ENCODE measurements at regions not wholly inside any gene's neighbourhood (a gene's known extent, or its start where the extent isn't known, plus 50 kb on each side); places are given as distances from the start of the nearest gene placed in this dataset.

DNA sequence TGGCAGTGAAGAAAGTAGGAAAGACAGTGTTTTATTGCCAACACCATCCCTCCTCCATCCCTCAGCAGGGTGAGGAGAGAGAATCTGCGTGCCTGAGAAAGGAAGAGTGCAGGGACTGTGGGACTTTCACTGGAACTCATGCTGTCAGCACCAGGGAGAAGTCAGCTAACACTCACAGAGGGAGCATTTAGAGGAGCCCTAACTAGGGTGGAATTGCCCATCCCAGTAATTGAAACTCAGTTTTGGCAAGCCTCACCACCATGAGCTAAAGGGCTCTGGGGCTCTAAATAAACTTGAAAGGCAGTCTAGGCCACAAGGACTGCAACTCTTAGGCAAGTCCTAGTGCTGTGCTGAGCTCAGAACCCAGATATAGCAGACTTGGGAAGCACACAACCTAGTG lies 622.3 kb downstream of the SEMA5A start:
- intact Hi-C loops (cut with DNase I; ENCODE audit: low total_unique reads), result loop anchor here (5.0 kb wide), 1 partner anchor 484 kb away; no protein-coding TSS in a partner anchor
- TF ChIP-seq, protein P1, sequence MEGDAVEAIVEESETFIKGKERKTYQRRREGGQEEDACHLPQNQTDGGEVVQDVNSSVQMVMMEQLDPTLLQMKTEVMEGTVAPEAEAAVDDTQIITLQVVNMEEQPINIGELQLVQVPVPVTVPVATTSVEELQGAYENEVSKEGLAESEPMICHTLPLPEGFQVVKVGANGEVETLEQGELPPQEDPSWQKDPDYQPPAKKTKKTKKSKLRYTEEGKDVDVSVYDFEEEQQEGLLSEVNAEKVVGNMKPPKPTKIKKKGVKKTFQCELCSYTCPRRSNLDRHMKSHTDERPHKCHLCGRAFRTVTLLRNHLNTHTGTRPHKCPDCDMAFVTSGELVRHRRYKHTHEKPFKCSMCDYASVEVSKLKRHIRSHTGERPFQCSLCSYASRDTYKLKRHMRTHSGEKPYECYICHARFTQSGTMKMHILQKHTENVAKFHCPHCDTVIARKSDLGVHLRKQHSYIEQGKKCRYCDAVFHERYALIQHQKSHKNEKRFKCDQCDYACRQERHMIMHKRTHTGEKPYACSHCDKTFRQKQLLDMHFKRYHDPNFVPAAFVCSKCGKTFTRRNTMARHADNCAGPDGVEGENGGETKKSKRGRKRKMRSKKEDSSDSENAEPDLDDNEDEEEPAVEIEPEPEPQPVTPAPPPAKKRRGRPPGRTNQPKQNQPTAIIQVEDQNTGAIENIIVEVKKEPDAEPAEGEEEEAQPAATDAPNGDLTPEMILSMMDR (IDR thresholded peaks at IDR 0.05), result no peak
- TF ChIP-seq POLR2A (IDR thresholded peaks at IDR 0.05), result no peak
- whole genome bisulfite sequencing, 2 donors, result 27 to 64% methylated on average over 1 of the region's 1 CpG
- DNase-seq (ENCODE audit: low spot score in 2 of 2), result no peak
- H3K4me3 ChIP-seq (ENCODE audit: low read depth, poor library complexity, severe bottlenecking), result no peak overlapping the region

- TF ChIP-seq POLR2A (IDR thresholded peaks at IDR 0.05), result no peak
- TF ChIP-seq, protein P1 (IDR thresholded peaks at IDR 0.05), result no peak
- no peak for DNase-seq (ENCODE audit: low spot score in 2 of 2)
- intact Hi-C loops (cut with DNase I; ENCODE audit: low total_unique reads), result loop anchor here (5.0 kb wide), 1 partner anchor 483 kb away; no protein-coding TSS in a partner anchor
- H3K4me3 ChIP-seq (ENCODE audit: low read depth, poor library complexity, severe bottlenecking), result no peak overlapping the region
- 68 to 85% methylated on average over 3 of the region's 3 CpGs for WGBS, 2 donors
Observed at GRCh38 chr5:8924054-8924793, 621.7 kb downstream of the SEMA5A start.

DNA sequence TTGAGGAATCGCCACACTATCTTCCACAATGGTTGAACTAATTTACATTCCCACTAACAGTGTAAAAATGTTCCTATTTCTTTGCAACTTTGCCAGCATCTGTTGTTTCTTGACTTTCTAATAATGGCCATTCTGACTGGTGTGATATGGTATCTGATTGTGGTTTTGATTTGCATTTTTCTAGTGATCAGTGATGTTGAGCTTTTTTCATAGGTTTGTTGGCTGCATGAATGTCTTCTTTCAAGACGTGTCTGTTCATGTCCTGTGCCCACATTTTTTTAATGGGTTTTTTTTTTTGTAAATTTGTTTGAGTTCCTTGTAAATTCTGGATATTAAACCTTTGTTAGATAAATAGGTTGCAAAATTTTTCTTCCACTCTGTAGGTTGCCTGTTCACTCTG lies 615.9 kb downstream of the SEMA5A start:
- DNase-seq (ENCODE audit: low spot score in 2 of 2), result no peak
- 53 to 82% methylated on average over 2 of the region's 2 CpGs for WGBS, 2 donors
- TF ChIP-seq POLR2A (IDR thresholded peaks at IDR 0.05), result no peak
- TF ChIP-seq, protein P1 (IDR thresholded peaks at IDR 0.05), result no peak
- H3K4me3 ChIP-seq (ENCODE audit: low read depth, poor library complexity, severe bottlenecking), result no peak overlapping the region
- intact Hi-C loops (cut with DNase I; ENCODE audit: low total_unique reads), result no loop called here

DNA sequence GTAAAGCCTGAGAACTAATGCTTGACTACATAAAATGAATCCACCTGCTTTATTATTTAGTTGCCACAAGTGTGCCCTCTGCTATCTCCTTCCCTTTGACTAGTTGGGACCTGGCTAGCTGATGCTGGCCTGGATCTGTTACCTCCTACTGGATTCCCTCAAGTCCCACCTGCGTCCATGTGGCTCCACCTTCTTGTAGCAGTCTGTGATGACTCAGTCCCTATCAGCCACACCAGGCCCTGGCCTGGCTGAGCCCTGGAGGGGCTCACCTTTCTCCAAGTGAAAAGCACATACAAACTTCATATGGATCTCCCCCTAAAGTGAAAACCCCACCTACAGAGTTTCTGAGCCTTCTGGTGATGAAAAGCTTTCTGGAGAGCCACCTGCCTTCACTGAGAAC lies 611.4 kb downstream of the SEMA5A start:
- WGBS, 2 donors, result 56 to 58% methylated on average over 1 of the region's 1 CpG
- TF ChIP-seq, protein P1 (IDR thresholded peaks at IDR 0.05), result no peak
- TF ChIP-seq POLR2A (IDR thresholded peaks at IDR 0.05), result no peak
- no peak for DNase-seq (ENCODE audit: low spot score in 2 of 2)
- intact Hi-C loops (cut with DNase I; ENCODE audit: low total_unique reads), result no loop called here
- H3K4me3 ChIP-seq (ENCODE audit: low read depth, poor library complexity, severe bottlenecking), result no peak overlapping the region

DNA sequence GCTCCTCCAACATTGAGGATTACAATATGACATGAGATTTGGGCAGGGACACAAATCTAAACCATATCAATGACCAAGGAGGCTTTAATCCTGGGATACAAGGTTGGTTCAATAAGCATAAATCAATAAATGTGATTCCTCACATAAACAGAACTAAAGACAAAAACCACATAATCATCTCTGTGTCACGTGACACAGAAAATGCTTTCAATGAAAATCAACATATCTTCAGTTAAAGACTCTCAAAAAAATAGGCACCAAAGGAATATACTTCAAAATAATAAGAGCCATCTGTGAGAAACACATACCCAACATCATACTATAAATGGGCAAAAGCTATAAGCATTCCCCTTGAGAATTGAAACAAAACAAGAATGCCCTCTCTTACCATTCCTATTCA lies 604.9 kb downstream of the SEMA5A start:
- DNase-seq (ENCODE audit: low spot score in 2 of 2), result no peak
- H3K4me3 ChIP-seq (ENCODE audit: low read depth, poor library complexity, severe bottlenecking), result no peak overlapping the region
- TF ChIP-seq POLR2A (IDR thresholded peaks at IDR 0.05), result no peak
- TF ChIP-seq, protein P1 (IDR thresholded peaks at IDR 0.05), result no peak
- intact Hi-C loops (cut with DNase I; ENCODE audit: low total_unique reads), result no loop called here
- 77 to 87% methylated on average over 1 of the region's 1 CpG for WGBS, 2 donors

- 76 to 87% methylated on average over 3 of the region's 3 CpGs for WGBS, 2 donors
- DNase-seq (ENCODE audit: low spot score in 2 of 2), result no peak
- intact Hi-C loops (cut with DNase I; ENCODE audit: low total_unique reads), result no loop called here
- no peak overlapping the region for H3K4me3 ChIP-seq (ENCODE audit: low read depth, poor library complexity, severe bottlenecking)
- TF ChIP-seq POLR2A (IDR thresholded peaks at IDR 0.05), result no peak
- TF ChIP-seq, protein P1 (IDR thresholded peaks at IDR 0.05), result no peak
Observed at GRCh38 chr5:8943301-8943700, 602.6 kb downstream of the SEMA5A start.

All from lower leg skin (tissue), 4 donors.